Astrocyte (in vitro differentiated cells and primary cell): ENCODE measurements at regions not wholly inside any gene's neighbourhood (a gene's known extent, or its start where the extent isn't known, plus 50 kb on each side); places are given as distances from the start of the nearest gene placed in this dataset.

Experiments
- DNase-seq: peaks from one replicate; pipeline ENCODE4 v3.0.0-alpha.2; 2010; ENCODE audit warnings: low read depth
- FAIRE-seq: peaks from 2 replicates; lab custom pipeline; 2011; peaks lifted over from hg19 to GRCh38; lab: Jason Lieb, UNC
- H2AFZ ChIP-seq: 2 replicates; pipeline ENCODE4 v1.6.0; 2012; ENCODE audit warnings: low read depth, low read length, inconsistent platforms
- H3K27ac ChIP-seq: 2 replicates; pipeline ENCODE4 v1.5.1; 2011; ENCODE audit warnings: low read depth, low read length, inconsistent platforms
- H3K27me3 ChIP-seq: 2 replicates; pipeline ENCODE4 v1.6.0; 2011; ENCODE audit warnings: low read length, inconsistent platforms; ENCODE audit not compliant: insufficient read depth
- H3K36me3 ChIP-seq: 2 replicates; pipeline ENCODE4 v1.5.1; 2011; ENCODE audit warnings: low read length, inconsistent platforms; ENCODE audit not compliant: insufficient read depth
- H3K4me1 ChIP-seq: 2 replicates; pipeline ENCODE4 v1.5.1; 2011; ENCODE audit warnings: low read length, inconsistent platforms; ENCODE audit not compliant: insufficient read depth
- H3K4me2 ChIP-seq: 2 replicates; pipeline ENCODE4 v1.6.0; 2012; ENCODE audit warnings: low read length, inconsistent platforms
- H3K4me3 ChIP-seq: 2 replicates; pipeline ENCODE4 v1.5.1; 2011; ENCODE audit warnings: low read depth, mild to moderate bottlenecking, low read length, inconsistent platforms; ENCODE audit not compliant: insufficient read depth
- H3K79me2 ChIP-seq: 2 replicates; pipeline ENCODE4 v1.6.0; 2012; ENCODE audit warnings: mild to moderate bottlenecking, low read length, inconsistent platforms; ENCODE audit not compliant: insufficient read depth
- H3K9ac ChIP-seq: 2 replicates; pipeline ENCODE4 v1.6.0; 2012; ENCODE audit warnings: mild to moderate bottlenecking, low read length, inconsistent platforms
- H3K9me3 ChIP-seq: 2 replicates; pipeline ENCODE4 v1.5.1; 2012; ENCODE audit warnings: low read depth, mild to moderate bottlenecking, low read length, inconsistent platforms; ENCODE audit not compliant: insufficient read depth
- H4K20me1 ChIP-seq: 2 replicates; pipeline ENCODE4 v1.6.0; 2012; ENCODE audit warnings: low read length, inconsistent platforms; ENCODE audit not compliant: insufficient read depth
- H3K27ac Mint-ChIP-seq: one replicate; pipeline ENCODE4 v1.8.0; 2021; ENCODE audit warnings: mild to moderate bottlenecking, mixed read lengths; ENCODE audit not compliant: unreplicated experiment
- H3K27me3 Mint-ChIP-seq: one replicate; pipeline ENCODE4 v1.8.0; 2021; ENCODE audit warnings: low read depth, mixed read lengths; ENCODE audit not compliant: unreplicated experiment
- H3K36me3 Mint-ChIP-seq: one replicate; pipeline ENCODE4 v1.8.0; 2021; ENCODE audit warnings: low read depth, mixed read lengths; ENCODE audit not compliant: unreplicated experiment
- H3K4me1 Mint-ChIP-seq: one replicate; pipeline ENCODE4 v1.8.0; 2021; ENCODE audit warnings: low read depth, mixed read lengths; ENCODE audit not compliant: unreplicated experiment
- H3K4me3 Mint-ChIP-seq: one replicate; pipeline ENCODE4 v1.8.0; 2021; ENCODE audit warnings: mild to moderate bottlenecking, moderate library complexity, mixed read lengths; ENCODE audit not compliant: unreplicated experiment
- H3K9me3 Mint-ChIP-seq: one replicate; pipeline ENCODE4 v1.8.0; 2021; ENCODE audit warnings: mild to moderate bottlenecking, mixed read lengths; ENCODE audit not compliant: unreplicated experiment
- CTCF ChIP-seq: IDR thresholded peaks from 2 replicates; pipeline ENCODE4 v1.5.1; 2011; ENCODE audit warnings: low read depth, mild to moderate bottlenecking, inconsistent platforms, low read length, moderate library complexity; ENCODE audit not compliant: insufficient read depth
- EZH2 ChIP-seq: IDR thresholded peaks from 2 replicates; pipeline ENCODE4 v1.6.1; 2012; ENCODE audit warnings: mild to moderate bottlenecking, low read length, inconsistent platforms; ENCODE audit not compliant: insufficient read depth

- no peaks in the 10 kb centered on the region for H3K36me3 ChIP-seq
- no peaks in the 10 kb centered on the region for H4K20me1 ChIP-seq
- H3K27me3 Mint-ChIP-seq, result peaks cover 2% of the 10 kb centered on the region
- DNase-seq, result no peak
- TF ChIP-seq EZH2 (no peak), CTCF (no peak)
- no peak overlapping the region for H3K27ac Mint-ChIP-seq
- H3K4me1 ChIP-seq, result no peaks in the 10 kb centered on the region
- FAIRE-seq, result no peak
- no peak overlapping the region for H3K27ac ChIP-seq
- H3K79me2 ChIP-seq, result no peaks in the 10 kb centered on the region
- H2AFZ ChIP-seq, result no peak overlapping the region
- H3K9me3 Mint-ChIP-seq, result peaks cover 12% of the 10 kb centered on the region
- H3K27me3 ChIP-seq, result no peaks in the 10 kb centered on the region
- peaks cover 11% of the 10 kb centered on the region for H3K9me3 ChIP-seq
- H3K4me2 ChIP-seq, result no peak overlapping the region
- no peak overlapping the region for H3K4me3 Mint-ChIP-seq
- no peak overlapping the region for H3K9ac ChIP-seq
- no peak overlapping the region for H3K4me3 ChIP-seq
- no peaks in the 10 kb centered on the region for H3K4me1 Mint-ChIP-seq
- H3K36me3 Mint-ChIP-seq, result no peaks in the 10 kb centered on the region
Observed at GRCh38 chr10:130969700-130970099, 341.8 kb downstream of the TCERG1L start.

GRCh38 chr10:130970341-130971122, 341.0 kb downstream of the TCERG1L start:
- H3K27me3 Mint-ChIP-seq, result peaks cover 2% of the 10 kb centered on the region
- H4K20me1 ChIP-seq, result no peaks in the 10 kb centered on the region
- no peaks in the 10 kb centered on the region for H3K27me3 ChIP-seq
- H3K27ac Mint-ChIP-seq, result no peak overlapping the region
- H3K4me3 Mint-ChIP-seq, result no peak overlapping the region
- H3K36me3 ChIP-seq, result no peaks in the 10 kb centered on the region
- no peak overlapping the region for H3K9ac ChIP-seq
- H3K4me2 ChIP-seq, result no peak overlapping the region
- H3K9me3 ChIP-seq, result peaks cover 11% of the 10 kb centered on the region
- no peaks in the 10 kb centered on the region for H3K4me1 ChIP-seq
- H3K4me3 ChIP-seq, result no peak overlapping the region
- peaks cover 15% of the 10 kb centered on the region for H3K9me3 Mint-ChIP-seq
- no peak overlapping the region for H3K27ac ChIP-seq
- H3K4me1 Mint-ChIP-seq, result no peaks in the 10 kb centered on the region
- no peak overlapping the region for H2AFZ ChIP-seq
- no peak for FAIRE-seq
- TF ChIP-seq EZH2, result no peak
- TF ChIP-seq CTCF, result no peak
- H3K79me2 ChIP-seq, result no peaks in the 10 kb centered on the region
- H3K36me3 Mint-ChIP-seq, result no peaks in the 10 kb centered on the region
- DNase-seq, result no peak

- H3K4me1 Mint-ChIP-seq, result no peaks in the 10 kb centered on the region
- no peaks in the 10 kb centered on the region for H3K79me2 ChIP-seq
- H3K9me3 Mint-ChIP-seq, result peaks cover 15% of the 10 kb centered on the region
- no peaks in the 10 kb centered on the region for H3K36me3 Mint-ChIP-seq
- no peaks in the 10 kb centered on the region for H3K27me3 ChIP-seq
- no peaks in the 10 kb centered on the region for H3K36me3 ChIP-seq
- no peak for TF ChIP-seq EZH2
- no peak for TF ChIP-seq CTCF
- H3K27ac ChIP-seq, result no peak overlapping the region
- no peak overlapping the region for H2AFZ ChIP-seq
- H3K4me3 ChIP-seq, result no peak overlapping the region
- H3K4me1 ChIP-seq, result no peaks in the 10 kb centered on the region
- H3K9me3 ChIP-seq, result peaks cover 11% of the 10 kb centered on the region
- no peak overlapping the region for H3K4me3 Mint-ChIP-seq
- FAIRE-seq (no peak), DNase-seq (no peak)
- no peak overlapping the region for H3K9ac ChIP-seq
- H3K27me3 Mint-ChIP-seq, result peaks cover 2% of the 10 kb centered on the region
- no peak overlapping the region for H3K4me2 ChIP-seq
- H3K27ac Mint-ChIP-seq, result no peak overlapping the region
- H4K20me1 ChIP-seq, result no peaks in the 10 kb centered on the region
Observed at GRCh38 chr10:130971123-130971435, 340.4 kb downstream of the TCERG1L start.
